ENCODE measurements at regions not wholly inside any gene's neighbourhood (a gene's known extent, or its start where the extent isn't known, plus 50 kb on each side); places are given as distances from the start of the nearest gene placed in this dataset.
"Not testable (repeated sequence)": the region's sequence is repeated elsewhere in the genome, so short reads cannot be mapped to it uniquely, and the experiment has no call there.

DNA sequence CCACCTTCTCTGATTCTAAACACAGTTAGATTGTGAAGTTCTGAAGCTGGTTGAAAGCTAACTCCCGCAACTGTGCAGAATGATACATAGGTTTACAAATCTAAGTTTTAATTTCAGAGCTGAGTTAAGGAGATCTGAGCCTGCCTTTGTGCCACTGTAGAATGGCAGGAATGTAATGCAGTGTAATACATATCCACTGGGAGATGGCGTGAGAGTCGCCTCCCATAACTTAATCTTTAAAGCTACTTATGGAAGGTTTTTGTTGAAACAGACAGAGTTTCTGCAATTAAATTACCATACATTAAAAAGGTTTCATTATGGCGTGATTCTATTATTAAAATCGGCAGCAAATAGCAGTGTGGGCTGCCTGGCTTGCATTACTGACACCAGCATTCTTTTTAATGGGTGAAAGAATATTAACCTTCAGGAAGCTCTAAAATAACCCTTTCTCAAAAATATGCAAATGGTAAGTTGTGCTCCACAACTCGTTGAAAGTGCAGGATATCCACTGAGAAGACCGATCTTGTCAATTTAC lies 257.4 kb downstream of the OLFM4 start:
- no peak for DNase-seq (ENCODE audit: low spot score)

DNA sequence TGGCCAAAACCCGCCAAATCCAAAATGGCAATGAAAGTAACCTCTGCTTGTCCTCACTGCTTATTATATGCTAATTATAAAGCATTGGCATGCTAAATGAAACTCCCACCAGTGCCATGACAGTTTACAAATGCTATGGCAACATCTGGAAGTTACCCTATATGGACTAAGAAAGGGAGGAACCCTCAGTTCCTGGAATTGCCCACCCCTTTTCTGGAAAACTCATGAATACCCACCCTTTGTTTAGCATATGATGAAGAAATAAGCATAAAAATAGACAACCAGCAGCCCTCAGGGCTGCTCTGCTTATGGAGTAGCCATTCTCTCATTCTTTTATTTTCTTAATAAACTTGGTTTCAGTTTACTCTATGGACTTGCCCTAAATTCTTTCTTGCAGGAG lies 269.8 kb downstream of the OLFM4 start:
- DNase-seq (ENCODE audit: low spot score): no peak

DNA sequence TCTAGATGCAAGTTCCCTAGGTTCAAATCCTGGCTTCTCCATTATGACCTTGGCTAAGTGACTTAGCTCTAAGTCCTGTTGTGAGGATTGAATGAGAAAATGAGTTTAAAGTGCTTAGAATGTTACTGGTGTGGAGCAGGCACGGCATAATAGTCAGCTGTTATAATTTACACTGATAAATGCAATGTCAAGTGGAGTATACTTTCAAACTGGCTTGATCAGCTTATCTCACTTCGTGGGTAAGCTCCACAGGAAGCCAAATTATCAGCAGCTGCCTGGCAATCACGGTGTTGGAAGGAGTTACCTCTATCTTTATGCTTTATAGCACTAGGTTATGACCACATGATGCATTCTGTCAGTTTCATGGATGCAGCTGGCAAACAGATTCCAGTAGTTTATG lies 272.8 kb downstream of the OLFM4 start:
- DNase-seq (ENCODE audit: low spot score): no peak

DNA sequence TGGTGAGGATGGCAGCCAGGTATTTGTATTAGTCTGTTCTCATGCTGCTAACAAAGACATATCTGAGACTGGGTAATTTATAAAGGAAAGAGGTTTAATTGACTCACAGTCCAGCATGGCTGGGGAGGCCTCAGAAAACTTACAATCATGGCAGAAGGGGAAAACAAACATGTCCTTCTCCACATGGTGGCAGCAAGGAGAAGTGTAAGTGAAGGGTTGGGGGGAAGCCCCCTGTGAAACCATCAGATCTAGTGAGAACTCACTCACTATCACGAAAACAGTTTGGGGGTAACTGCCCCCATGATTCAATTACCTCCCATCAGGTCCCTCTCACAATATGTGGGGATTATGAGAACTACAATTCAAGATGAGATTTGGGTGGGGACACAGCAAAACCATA lies 276.8 kb downstream of the OLFM4 start:
- not testable (repeated sequence) for DNase-seq (ENCODE audit: low spot score)

DNA sequence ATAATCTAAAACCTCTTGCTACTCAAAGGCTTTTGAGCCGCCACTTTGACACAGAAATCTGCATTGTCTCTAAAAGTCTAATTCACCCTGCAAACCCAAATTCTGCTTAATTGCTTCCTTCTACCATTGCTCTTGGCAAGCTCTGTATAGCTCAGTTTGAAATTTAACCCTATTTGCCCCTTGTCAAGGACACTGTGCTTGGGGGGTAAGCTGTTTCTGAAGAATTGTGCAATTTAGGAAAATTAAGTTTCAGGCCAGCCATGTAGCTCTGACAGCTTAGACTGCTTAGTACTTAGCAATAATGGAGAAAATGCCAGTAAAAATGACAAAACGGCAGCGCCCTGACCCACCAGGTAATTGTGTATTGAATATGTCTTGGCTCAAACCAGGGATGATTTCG lies 282.2 kb downstream of the OLFM4 start:
- DNase-seq (ENCODE audit: low spot score): no peak

DNA sequence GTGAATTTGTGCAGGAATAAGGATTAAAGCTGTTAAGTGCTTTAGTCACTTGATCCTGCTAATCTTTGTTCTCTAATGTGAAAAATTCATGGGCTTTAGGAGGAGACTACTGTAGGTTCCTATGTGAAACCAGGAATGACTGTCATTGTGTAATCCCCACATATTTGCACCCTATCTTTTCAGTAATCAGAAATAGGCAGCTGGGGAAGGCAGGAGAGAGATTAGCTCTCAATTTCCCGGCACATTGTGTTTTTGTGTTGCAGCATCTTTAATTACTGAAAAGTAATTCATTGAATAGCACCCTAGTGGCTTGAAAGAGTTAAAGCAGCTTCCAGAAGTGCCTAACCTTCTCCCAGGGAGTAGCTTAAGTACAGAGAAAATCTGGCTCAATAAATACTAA lies 282.9 kb downstream of the OLFM4 start:
- no peak for DNase-seq (ENCODE audit: low spot score)

DNA sequence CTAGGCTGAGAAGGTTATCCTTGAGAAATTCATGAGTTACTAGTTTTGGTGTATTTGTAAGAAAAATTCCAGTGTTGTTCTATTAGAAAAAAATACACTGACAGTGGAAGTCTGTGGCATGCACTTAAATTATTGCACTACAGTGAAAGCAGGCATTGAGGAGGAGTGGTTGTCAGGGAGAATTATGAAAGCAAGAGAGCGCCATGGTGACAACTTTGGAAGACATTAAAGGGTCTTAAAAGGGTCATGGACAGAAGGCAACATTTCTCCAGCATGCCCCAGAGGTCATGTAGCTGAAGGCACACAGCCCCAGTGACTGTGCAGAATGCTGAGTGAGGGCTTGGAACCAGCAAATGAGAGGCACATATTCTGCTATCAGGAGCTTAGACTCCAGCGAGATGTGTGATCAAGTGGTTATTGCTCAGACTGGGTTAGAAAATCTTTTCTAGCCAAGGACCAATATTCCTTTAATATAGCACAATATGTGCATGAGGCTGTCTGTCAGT lies 292.7 kb downstream of the OLFM4 start:
- no peak for DNase-seq (ENCODE audit: low spot score)

DNA sequence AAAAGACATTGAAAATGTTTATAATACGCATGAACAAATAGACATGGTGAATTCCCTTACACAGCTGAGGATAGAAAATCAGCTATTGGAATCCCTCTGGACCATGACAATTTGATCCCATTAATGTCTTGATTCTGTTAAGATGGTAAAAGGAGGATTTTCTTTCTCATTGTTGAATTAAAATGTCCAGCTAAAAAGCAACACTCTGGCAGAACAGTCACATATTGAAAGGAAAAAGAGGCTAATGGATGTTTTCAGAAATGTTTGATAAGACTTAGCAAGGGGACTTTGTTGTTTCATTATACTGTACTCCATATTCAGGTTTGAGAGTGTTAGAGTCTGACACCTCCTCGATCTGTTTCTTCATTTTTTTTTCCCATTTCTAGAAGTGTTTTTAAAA lies 296.0 kb downstream of the OLFM4 start:
- DNase-seq (ENCODE audit: low spot score): no peak

DNA sequence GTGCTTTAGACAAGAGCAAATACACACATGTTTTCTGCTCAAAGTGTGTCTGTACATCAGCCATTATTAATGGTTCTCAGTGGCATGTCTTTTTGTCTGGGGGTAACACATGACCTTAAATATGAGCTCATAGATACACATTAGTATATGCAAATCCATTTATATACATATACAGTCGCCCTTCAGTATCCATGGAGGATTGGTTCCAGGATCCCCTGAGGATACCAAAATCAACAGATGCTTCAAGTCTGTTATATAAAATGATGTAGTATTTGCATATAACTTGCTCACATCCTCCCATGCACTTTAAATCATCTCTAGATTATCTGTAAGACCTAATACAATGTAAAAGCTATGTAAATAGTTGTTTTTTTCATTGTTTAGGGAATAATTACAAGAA lies 298.1 kb downstream of the OLFM4 start:
- DNase-seq (ENCODE audit: low spot score): no peak

DNA sequence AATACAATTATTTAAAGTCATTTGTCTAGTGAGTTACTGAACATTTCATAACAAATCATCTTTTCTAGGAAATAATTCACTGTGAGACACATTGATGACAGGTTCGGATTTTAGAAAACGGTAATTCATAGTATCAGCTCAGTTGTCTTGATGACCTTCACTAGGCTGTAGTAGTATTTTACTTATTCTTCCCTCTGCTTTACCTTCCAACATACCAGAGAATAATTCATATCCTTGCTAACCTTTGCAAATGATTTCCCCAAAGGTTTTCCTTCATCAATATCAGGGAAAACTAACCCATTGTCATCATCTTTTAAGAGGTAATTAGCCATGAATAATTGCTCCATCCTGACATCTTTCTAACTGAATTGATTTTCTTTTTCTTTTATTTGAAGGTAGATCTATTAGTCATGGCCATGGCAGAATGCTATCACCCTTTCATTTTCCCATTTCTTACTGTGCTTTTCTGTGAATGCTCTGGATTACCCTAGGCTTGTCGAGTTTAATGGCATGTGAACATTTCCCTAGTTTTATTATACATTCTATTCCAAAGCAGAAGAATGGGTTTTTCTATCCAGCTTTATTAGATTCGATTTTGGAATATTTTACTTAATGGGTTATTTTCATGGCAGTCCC lies 299.2 kb downstream of the OLFM4 start:
- DNase-seq (ENCODE audit: low spot score): no peak

DNA sequence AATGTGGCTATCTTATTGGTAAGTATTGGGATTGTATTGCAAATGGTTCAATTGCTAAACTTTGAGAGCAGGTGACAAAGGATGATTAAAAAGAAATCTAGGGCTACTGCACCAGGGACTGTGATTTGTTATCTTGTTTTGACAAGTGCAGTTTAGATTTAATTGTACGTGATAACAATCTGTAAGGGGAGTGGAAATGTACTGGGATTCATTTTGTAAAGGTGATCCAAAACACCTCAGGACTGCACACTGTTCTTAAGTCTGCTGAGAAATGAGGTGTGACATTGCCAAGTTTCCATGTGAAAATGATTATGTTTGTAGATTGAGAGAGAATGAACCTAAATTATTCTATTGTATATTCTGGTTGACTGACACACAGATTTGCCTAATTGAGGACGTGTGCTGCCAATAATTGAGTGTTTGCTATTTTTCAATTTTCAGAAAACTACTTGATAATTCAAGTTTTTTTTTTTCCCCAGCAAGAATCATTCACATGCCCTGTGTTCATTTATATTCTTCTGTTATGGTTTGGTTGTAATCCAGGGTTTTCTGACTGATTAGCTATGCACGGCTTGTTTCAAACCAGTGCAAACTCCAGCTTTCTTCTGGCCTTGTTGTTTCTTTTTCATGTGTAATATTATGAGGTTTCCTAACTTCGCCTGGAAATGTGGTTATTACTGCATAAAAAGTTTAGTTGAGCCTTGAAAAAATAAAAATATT lies 308.0 kb downstream of the OLFM4 start:
- DNase-seq (ENCODE audit: low spot score): no peak

DNA sequence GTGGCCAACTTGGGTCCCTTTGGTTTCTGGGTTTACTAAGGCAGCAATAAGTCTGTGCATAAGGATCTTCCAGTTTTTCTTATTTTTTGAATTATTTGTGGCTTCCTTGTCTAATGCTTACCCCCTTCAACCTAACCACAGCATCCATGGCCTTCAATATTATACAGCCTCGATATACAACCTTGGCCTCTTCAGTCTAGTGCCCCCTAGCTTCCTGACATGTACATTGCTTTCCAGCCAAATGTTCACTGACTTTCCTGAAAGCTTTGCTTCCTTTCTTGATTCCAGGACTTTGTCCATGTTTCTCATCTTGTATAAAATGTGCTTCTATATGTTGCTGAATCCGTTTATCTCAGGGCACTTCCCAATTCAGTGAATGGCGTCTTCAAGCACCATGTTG lies 310.1 kb downstream of the OLFM4 start:
- DNase-seq (ENCODE audit: low spot score): no peak

DNA sequence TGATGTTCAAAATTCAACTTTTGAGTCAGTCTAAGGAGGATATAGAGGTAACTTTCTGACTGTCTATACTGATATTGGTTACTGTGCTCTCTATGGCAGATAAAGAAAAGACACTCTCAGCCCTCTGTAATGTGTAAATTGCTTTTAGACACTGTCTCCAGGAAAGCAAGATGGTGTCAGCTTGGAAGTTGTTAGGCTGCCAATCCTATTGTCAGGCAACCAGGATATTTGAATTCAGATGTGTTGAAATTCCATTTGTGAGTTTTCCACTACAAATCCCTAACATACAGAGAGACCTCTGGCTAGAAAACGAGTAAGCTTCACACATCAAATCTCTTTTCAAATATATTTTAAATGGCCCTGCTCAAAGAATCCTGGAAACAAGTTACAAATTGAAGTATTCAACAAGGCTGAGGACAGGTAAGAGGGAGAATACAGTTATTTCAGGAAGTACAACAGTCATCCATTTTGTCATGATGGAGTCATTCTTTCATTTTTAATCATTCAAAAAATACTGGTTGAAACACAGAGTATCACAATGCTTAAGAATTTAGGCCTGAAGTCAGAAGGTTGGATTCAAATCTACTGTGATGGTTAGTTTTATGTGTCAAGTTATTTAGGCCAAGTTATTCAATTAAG lies 312.0 kb downstream of the OLFM4 start:
- no peak for DNase-seq (ENCODE audit: low spot score)

DNA sequence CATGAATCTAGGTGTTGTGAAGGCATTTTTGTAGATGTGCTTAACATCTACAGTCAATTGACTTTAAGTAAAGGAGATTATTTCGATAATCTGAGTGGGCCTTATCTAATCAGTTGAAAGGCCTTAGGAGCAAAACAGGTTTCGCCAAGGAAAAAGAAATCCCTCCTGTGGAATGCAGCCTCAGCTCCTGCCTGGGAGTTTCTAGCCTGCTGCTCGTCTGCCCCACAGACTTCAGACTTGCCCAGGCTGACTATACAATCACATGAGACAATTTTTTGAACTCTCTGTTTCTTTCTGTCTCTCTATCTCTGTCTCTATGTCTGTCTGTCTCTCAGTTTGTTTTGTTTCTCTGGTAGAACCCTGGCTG lies 312.5 kb downstream of the OLFM4 start:
- no peak for DNase-seq (ENCODE audit: low spot score)

DNA sequence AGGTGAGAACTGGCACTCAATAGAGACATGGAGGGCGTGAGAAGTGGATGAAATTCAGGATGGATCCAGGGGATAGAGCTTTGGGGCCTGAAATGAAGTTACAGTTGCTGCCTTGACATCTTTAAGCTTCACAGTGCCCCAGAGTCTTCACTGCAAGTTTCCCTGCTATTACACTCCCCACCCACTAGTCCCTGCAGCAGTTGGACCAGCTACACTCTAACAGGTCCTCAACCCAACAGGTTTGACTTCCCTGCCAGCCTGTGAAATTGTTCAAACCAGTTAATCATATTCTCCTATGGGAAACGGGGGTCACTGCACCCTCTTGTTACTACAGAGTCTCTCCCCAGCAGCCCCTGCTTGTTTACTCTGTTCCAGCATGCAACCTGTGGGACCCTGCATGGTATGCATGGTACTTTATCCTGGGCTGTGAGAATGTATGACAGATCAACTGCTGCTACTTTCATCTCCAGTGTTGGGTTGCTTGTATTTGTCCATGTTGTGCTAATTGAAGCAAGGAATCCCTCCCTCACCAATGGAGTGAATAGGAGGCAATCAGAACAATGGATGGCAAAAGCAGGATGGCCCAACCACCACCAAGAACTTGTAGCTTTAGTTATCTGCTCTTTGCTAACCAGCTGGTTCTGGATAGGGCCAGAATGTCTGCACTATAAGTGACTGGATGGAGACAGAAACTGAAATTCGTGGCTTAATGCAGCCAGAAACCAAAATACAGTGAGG lies 314.2 kb downstream of the OLFM4 start:
- no peak for DNase-seq (ENCODE audit: low spot score)

DNA sequence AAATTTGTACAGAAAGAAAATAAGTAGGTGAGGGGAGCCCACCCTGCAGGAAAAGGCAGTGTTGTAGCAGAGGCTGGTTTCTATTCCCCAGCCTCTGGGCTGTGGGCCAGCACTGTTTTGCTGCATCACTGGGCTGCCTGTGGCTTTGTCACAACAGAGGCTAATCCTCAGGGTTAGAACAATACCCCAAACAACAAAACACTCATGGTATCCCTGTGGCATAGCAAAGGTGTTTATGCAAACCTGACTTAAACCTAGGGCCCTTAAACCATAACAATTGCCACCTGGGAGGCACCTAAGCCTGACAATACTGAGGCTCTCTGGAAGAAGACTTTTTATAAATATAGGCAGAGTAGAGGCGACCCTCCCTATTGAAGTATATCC lies 314.7 kb downstream of the OLFM4 start:
- no peak for DNase-seq (ENCODE audit: low spot score)

DNA sequence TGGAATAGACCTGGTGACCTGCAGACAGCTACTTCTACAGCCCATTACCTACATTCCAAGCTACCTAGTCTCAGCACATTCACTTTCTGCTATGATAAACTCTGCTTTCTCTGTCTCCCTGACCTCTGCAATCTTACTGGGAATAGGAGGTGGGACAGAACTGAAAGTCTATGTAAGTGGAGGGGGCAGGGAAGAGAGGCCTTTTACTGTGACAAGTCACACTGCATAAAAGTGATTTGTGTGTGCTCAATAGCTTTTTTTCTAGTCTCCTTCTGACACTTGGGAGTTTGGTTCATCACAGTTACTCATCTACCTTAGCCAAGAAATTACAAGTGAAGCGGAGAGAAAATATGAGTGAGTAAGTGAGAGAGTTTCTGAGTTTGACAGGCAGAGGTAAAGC lies 322.4 kb downstream of the OLFM4 start:
- DNase-seq (ENCODE audit: low spot score): peak; percentile 19

DNA sequence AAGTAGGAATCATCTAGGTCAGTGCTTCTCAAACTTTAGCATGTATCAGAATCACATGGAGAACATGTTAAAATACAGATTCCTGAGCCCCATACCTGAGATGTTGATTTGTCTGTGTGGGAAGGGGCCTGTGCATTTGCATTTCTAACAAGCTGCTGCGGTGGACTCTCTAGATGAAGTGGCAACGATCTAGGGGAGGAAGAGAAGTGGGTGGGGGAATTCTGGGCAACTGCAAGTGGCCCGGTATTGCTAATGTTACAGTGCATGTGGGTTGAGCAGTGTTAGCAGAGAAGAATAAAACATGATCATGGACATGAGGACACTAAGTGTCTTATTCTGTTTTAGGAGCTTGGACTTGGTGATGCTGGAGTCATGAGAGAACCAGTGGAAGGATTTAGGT lies 329.0 kb downstream of the OLFM4 start:
- no peak for DNase-seq (ENCODE audit: low spot score)

DNA sequence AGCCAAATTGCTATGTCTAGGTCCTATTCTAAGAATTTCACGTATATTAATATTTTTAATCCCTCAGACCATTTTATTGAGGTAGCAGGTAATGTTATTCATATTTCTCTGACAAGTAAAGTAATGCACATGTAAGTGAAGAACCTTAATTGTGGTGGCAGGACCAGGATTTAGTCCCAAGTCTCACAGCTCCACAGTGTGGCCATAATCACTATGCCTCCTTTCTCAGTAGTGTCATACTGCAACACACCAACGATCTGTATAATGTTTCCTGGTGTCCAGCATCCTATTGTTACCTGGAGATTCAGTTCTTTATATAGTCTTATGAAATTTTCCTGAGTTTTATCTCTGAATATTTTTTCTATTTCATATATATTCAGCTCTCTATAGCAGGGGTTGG lies 340.3 kb downstream of the OLFM4 start:
- no peak for DNase-seq (ENCODE audit: low spot score)

DNA sequence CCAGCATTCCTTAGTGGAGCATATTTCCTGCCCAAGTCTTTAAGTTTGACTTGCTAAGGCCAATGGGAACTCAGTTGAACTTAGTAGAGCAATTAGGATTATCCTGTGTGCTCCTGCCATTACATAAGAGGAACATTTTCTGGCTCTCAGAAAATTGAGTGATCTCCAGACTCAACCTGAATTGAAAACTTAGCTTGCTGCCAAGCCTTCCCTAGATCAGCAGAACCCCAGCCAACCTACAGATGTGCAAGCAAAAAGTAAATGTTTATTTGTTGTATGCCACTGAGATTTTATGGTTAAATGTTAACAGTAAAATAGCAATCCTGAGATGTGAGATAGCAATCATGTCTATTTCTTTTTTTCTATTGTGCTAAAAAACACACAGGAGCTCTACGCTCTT lies 350.9 kb downstream of the OLFM4 start:
- DNase-seq (ENCODE audit: low spot score): no peak

DNA sequence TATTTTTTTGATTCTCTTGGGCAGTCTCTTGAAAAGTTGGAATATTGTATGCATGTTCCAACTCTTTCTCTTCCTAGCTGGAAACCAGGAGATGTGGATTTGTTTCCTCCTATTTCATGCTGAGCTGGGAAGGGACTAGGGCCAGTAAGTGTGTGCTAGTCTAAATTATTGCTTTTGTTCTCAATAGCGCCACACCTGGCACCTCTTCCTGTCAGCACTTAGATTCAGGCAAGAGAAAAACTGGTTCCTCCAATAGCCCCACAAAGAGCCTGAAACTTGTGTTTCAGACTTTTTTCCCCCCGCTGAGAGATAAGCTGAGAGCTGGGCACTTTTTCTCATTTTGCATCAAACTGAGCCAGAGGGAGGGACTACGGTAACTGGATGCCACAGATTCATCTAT lies 353.4 kb downstream of the OLFM4 start:
- no peak for DNase-seq (ENCODE audit: low spot score)

DNA sequence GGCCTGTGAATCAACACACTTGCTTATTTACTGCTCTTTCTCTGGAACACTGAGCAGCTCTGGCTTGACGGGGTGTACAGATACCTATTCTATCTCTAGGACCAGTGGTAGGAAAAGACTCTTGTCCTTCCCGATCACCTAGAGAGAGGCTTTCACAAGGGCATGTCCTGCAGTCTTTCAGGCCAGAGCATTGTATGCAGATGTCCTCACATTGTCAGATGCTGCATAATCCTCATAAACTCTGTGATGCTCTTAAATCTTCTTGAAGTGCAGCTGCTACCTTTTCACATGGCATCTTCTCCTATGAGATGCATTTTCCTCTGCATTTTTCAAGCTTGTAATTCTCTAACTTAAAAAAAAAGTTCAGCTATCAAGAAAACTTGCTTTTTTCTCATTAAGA lies 369.4 kb downstream of the OLFM4 start:
- DNase-seq (ENCODE audit: low spot score): no peak

DNA sequence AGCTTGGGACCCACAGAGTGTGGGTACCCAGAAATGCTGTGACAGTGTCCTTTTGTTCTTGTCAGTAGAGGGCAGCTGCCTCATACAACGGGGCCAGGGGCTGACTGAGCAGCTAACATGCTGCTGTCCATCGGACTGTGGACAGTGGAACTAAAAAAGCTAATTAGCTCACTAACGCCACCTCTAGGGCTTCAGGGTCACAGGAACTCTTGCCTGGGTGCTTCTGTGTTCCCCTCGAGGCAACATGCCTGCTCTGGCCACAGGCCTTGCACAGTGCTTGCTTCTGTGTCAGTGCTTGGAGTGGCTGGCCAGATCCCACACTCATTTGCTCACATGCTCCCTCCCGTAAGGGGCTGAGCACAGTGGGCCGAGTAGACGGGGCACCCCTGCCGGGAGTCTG lies 377.0 kb downstream of the OLFM4 start:
- no peak for DNase-seq (ENCODE audit: low spot score)

Data from kidney tubule cell (primary cell).